Esophagus squamous epithelium (tissue), 5 donors: ENCODE measurements at regions not wholly inside any gene's neighbourhood (a gene's known extent, or its start where the extent isn't known, plus 50 kb on each side); places are given as distances from the start of the nearest gene placed in this dataset.

ENCODE experiments used
- DNase-seq: peaks from one replicate; lab custom pipeline; 2025; lab: John Stamatoyannopoulos, UW
- H3K27ac ChIP-seq, 4 donors: fragments of 200-600 bp; sonication (generic); one replicate each; pipeline ENCODE4 v1.5.1; 2016 to 2019; ENCODE audit warnings: mild to moderate bottlenecking in 1 of 4
- H3K27me3 ChIP-seq, 4 donors: fragments of 200-600 bp; sonication (generic); 1 replicate in 3 of 4; 2 replicates in 1 of 4; pipeline versions ENCODE4 v1.5.1 to v1.6.0; 2017 to 2021; ENCODE audit warnings: antibody characterized with exemption in 1 of 4
- H3K36me3 ChIP-seq, 3 donors: fragments of 200-600 bp; sonication (generic); one replicate each; pipeline ENCODE4 v1.5.1; 2016 to 2019
- H3K4me1 ChIP-seq, 3 donors: fragments of 200-600 bp; sonication (generic); one replicate each; pipeline ENCODE4 v1.5.1; 2017 to 2019
- H3K4me3 ChIP-seq, 4 donors: fragments of 200-600 bp; sonication (generic); 1 replicate in 3 of 4; 2 replicates in 1 of 4; pipeline ENCODE4 v1.5.1; 2016 to 2019; ENCODE audit warnings: mild to moderate bottlenecking in 2 of 4, moderate library complexity in 1 of 4
- H3K9me3 ChIP-seq, 3 donors: fragments of 200-600 bp; sonication (generic); one replicate each; pipeline ENCODE4 v1.5.1; 2016 to 2019
- CTCF ChIP-seq, 6 experiments: fragments of 450-650 bp in 4 of 6; fragments of 200-600 bp in 2 of 6; sonication (generic) in 2 of 6; IDR thresholded peaks; one replicate each; pipeline ENCODE4 v1.5.1; 2016 to 2019; ENCODE audit warnings: antibody characterized with exemption in 6 of 6, mild to moderate bottlenecking in 4 of 6, moderate library complexity in 4 of 6
- POLR2A ChIP-seq, 4 donors: fragments of 450-650 bp; IDR thresholded peaks; one replicate each; pipeline ENCODE4 v1.6.1; 2017; ENCODE audit warnings: antibody characterized with exemption in 4 of 4, mild to moderate bottlenecking in 4 of 4, moderate library complexity in 3 of 4
- WGBS, 2 donors: methylation state at CpG; one replicate each; pipeline ENCODE4 v1.1.5; 2018; 5-methylcytosine and 5-hydroxymethylcytosine counted together
- intact Hi-C: fragments of 100-400 bp; cut with DNase I; formaldehyde crosslinking; loops from one replicate; pipeline ENCODE4 v1.15.0; 2022
- small RNA-seq, 4 donors: library from RNA; depleted of rRNA; stranded (forward); fragments of <200 nt; gene quantifications; one replicate each; pipeline ENCODE3, GENCODE V24; 2016
- donor health status: DM: yes; HTN: yes; CAD: no.

- Histone ChIP-seq H3K36me3 (no peaks in the 10 kb centered on the region), H3K4me3 (no peak overlapping the region), H3K9me3 (no peaks in the 10 kb centered on the region), H3K4me1 (peaks cover 0 to 7% (median 0%) of the 10 kb centered on the region in 3 donors), H3K27ac (peak overlapping the region in 2 of 4 donors; percentile 37 to 39), H3K27me3 (no peaks in the 10 kb centered on the region)
- TF ChIP-seq POLR2A (IDR thresholded peaks at IDR 0.05) (no peak), CTCF (IDR thresholded peaks at IDR 0.05) (no peak)
- WGBS, 2 donors: 24 to 57% methylated on average over 2 of the region's 2 CpGs
- no peak for DNase-seq
- intact Hi-C loops: no loop called here
Measured at GRCh38 chr13:77980592-77980991, 62.0 kb upstream of the EDNRB start.

GRCh38 chr13:77979721-77980385, 61.2 kb upstream of the EDNRB start:
- no peak overlapping the region for H3K4me3 ChIP-seq
- intact Hi-C loops: no loop called here
- no peaks in the 10 kb centered on the region for H3K36me3 ChIP-seq
- H3K9me3 ChIP-seq: no peaks in the 10 kb centered on the region
- H3K27me3 ChIP-seq: no peaks in the 10 kb centered on the region
- no peak for TF ChIP-seq CTCF (IDR thresholded peaks at IDR 0.05)
- no peak for TF ChIP-seq POLR2A (IDR thresholded peaks at IDR 0.05)
- no peak for DNase-seq
- H3K27ac ChIP-seq: peak overlapping the region in 2 of 4 donors; percentile 1 to 37
- peaks cover 0 to 7% (median 0%) of the 10 kb centered on the region in 3 donors for H3K4me1 ChIP-seq
- 66 to 75% methylated on average over 3 of the region's 3 CpGs for WGBS, 2 donors

- WGBS, 2 donors: 78 to 86% methylated on average over 9 to 13 of the region's 14 CpGs
Measured at GRCh38 chr13:77975358-77976042, 56.9 kb upstream of the EDNRB start.

GRCh38 chr13:77969299-77969698, 50.7 kb upstream of the EDNRB start:
- H3K36me3 ChIP-seq: no peaks in the 10 kb centered on the region
- no peaks in the 10 kb centered on the region for H3K9me3 ChIP-seq
- no peaks in the 10 kb centered on the region for H3K27me3 ChIP-seq
- H3K27ac ChIP-seq: no peak overlapping the region
- no peaks in the 10 kb centered on the region for H3K4me1 ChIP-seq
- no peak for TF ChIP-seq POLR2A (IDR thresholded peaks at IDR 0.05)
- WGBS, 2 donors: 52% methylated on average over 5 of the region's 5 CpGs
- intact Hi-C loops: no loop called here
- DNase-seq: no peak
- H3K4me3 ChIP-seq: no peak overlapping the region

More at GRCh38 chr13:77975358-77976042, 56.9 kb upstream of the EDNRB start:
- no peak overlapping the region for H3K4me3 ChIP-seq
- H3K9me3 ChIP-seq: no peaks in the 10 kb centered on the region
- no peak overlapping the region for H3K27ac ChIP-seq
- no peaks in the 10 kb centered on the region for H3K27me3 ChIP-seq
- intact Hi-C loops: no loop called here
- H3K4me1 ChIP-seq: peaks cover 0 to 7% (median 0%) of the 10 kb centered on the region in 3 donors
- no peak for DNase-seq
- no peaks in the 10 kb centered on the region for H3K36me3 ChIP-seq
- no peak for TF ChIP-seq POLR2A (IDR thresholded peaks at IDR 0.05)

Small RNA genes in the stretch of these regions (small RNA-seq; reads per million reads assigned to genes)
- 0 reads per million in 4 donors for gene RNY3P3
